Activated CD4-positive, alpha-beta memory T cell treated with anti-CD3 and anti-CD28 coated beads, Interleukin-2, amount 10 ng/mL, durations not matched to agents 7 days and 5 days (primary cell): ENCODE measurements at regions not wholly inside any gene's neighbourhood (a gene's known extent, or its start where the extent isn't known, plus 50 kb on each side); places are given as distances from the start of the nearest gene placed in this dataset.
"Not testable (repeated sequence)": the region's sequence is repeated elsewhere in the genome, so short reads cannot be mapped to it uniquely, and the experiment has no call there.

Experiments used
- CTCF ChIA-PET: fragments of 350-600 bp; sonication (Branson Sonifier 250); formaldehyde crosslinking; loops from one replicate; lab custom pipeline; 2021; ENCODE audit warnings: antibody characterized with exemption, inconsistent platforms; lab: Charles Lee
- POLR2A ChIA-PET: fragments of 350-600 bp; sonication (Branson Sonifier 250); formaldehyde crosslinking; loops from one replicate; lab custom pipeline; 2021; ENCODE audit warnings: antibody characterized with exemption; lab: Charles Lee
- DNase-seq: peaks from one replicate; pipeline ENCODE4 v3.0.0-alpha.2; 2020
- H3K27ac Mint-ChIP-seq: one replicate; pipeline ENCODE4 v1.8.0; 2021; ENCODE audit warnings: mild to moderate bottlenecking, mixed read lengths
- H3K27me3 Mint-ChIP-seq: one replicate; pipeline ENCODE4 v1.8.0; 2021; ENCODE audit warnings: mixed read lengths
- H3K36me3 Mint-ChIP-seq: one replicate; pipeline ENCODE4 v1.8.0; 2021; ENCODE audit warnings: low read depth, mixed read lengths
- H3K4me1 Mint-ChIP-seq: one replicate; pipeline ENCODE4 v1.8.0; 2021; ENCODE audit warnings: mixed read lengths
- H3K4me3 Mint-ChIP-seq: one replicate; pipeline ENCODE4 v1.8.0; 2021; ENCODE audit warnings: mild to moderate bottlenecking, mixed read lengths
- H3K9me3 Mint-ChIP-seq: one replicate; pipeline ENCODE4 v1.8.0; 2021; ENCODE audit warnings: mixed read lengths

- CTCF ChIA-PET: no interaction called here
- POLR2A ChIA-PET: no interaction called here
- Mint-ChIP-seq H3K4me3 (no peak overlapping the region), H3K27ac (no peak overlapping the region), H3K27me3 (peaks cover 10% of the 10 kb centered on the region), H3K36me3 (no peaks in the 10 kb centered on the region), H3K4me1 (no peaks in the 10 kb centered on the region), H3K9me3 (no peaks in the 10 kb centered on the region)
- DNase-seq: no peak
Observed at GRCh38 chr9:90156318-90156717, 486.3 kb downstream of the DIRAS2 start.

DNA sequence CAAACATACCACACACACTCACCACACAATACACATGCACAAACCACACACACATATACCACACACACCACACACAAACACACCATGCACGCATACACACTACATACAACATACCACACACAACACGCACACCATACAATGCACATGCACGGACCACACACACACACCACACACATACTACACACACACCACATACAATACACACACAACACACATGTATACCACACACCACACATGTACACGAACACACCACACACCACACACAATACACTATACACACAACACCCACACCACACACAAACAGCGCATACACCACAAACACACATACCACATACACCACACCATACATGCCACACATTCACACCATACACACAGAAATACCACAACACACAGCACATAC, 480.3 kb downstream of the DIRAS2 start:
- CTCF ChIA-PET: no interaction called here
- Mint-ChIP-seq H3K4me1 (no peaks in the 10 kb centered on the region), H3K27me3 (peaks cover 5% of the 10 kb centered on the region), H3K9me3 (no peaks in the 10 kb centered on the region), H3K4me3 (no peak overlapping the region), H3K27ac (no peak overlapping the region), H3K36me3 (no peaks in the 10 kb centered on the region)
- POLR2A ChIA-PET: no interaction called here
- no peak for DNase-seq

DNA sequence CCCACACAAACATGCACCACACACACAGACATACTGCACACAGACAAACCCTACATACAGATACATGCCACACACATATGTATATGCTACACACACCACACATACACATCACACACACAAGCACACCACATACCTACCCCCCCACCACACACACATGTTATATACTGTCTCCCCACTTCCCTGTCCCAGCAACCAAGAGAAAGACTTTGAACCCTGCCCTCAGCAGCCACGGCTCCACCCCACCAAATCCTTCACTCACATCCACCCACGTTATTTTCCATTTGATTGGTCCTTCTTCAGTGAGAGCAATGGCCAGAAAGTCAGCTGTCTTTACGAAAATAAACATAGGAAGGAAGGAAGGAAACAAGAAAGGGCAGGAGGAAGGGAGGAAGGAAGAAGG, 479.8 kb downstream of the DIRAS2 start:
- no peaks in the 10 kb centered on the region for H3K4me1 Mint-ChIP-seq
- H3K27me3 Mint-ChIP-seq: peaks cover 5% of the 10 kb centered on the region
- H3K4me3 Mint-ChIP-seq: no peak overlapping the region
- H3K27ac Mint-ChIP-seq: no peak overlapping the region
- no peaks in the 10 kb centered on the region for H3K36me3 Mint-ChIP-seq
- POLR2A ChIA-PET: no interaction called here
- H3K9me3 Mint-ChIP-seq: no peaks in the 10 kb centered on the region
- CTCF ChIA-PET: no interaction called here
- no peak for DNase-seq

DNA sequence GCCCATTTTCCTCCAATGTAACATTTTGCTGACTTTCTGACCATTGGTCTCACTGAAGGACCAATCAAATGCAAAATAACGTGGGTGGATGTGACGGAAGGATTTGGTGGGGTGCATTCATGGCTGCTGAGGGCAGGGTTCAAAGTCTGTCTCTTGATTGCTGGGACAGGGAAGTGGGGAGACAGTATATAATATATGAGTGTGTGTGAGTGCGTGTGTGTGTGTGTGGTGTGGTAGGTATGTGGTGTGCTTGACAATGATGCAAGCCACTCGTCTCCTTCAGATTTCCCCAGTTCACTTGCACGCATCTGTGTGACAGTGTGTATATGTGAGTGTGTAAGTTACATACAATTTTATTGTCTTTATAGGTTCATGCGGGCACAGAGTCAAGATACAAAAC, 477.3 kb downstream of the DIRAS2 start:
- ChIA-PET POLR2A (no interaction called here), CTCF (no interaction called here)
- Mint-ChIP-seq H3K4me3 (no peak overlapping the region), H3K27ac (no peak overlapping the region), H3K27me3 (no peaks in the 10 kb centered on the region), H3K36me3 (no peaks in the 10 kb centered on the region), H3K9me3 (no peaks in the 10 kb centered on the region), H3K4me1 (no peaks in the 10 kb centered on the region)
- DNase-seq: no peak

DNA sequence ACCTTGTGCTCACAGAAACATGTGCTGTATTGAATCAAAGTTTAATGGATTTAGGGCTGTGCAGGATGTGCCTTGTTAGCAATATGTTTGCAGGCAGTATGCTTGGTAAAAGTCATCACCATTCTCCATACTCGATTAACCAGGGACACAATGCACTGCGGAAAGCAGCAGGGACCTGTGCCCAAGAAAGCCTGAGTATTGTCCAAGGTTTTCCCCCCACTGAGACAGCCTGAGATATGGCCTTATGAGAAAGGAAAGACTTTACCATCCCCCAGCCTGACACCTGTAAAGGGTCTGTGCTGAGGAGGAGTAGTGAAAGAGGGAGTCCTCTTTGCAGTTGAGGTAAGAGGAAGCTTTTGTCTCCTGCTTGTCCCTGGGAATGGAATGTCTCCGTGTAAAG, 476.2 kb downstream of the DIRAS2 start:
- POLR2A ChIA-PET, CTCF ChIA-PET, H3K4me3 Mint-ChIP-seq, DNase-seq, H3K4me1 Mint-ChIP-seq, H3K36me3 Mint-ChIP-seq, H3K27ac Mint-ChIP-seq, H3K9me3 Mint-ChIP-seq, H3K27me3 Mint-ChIP-seq: not testable (repeated sequence)

- H3K4me1 Mint-ChIP-seq: no peaks in the 10 kb centered on the region
- ChIA-PET CTCF (no interaction called here), POLR2A (no interaction called here)
- no peak overlapping the region for H3K27ac Mint-ChIP-seq
- DNase-seq: no peak
- no peak overlapping the region for H3K4me3 Mint-ChIP-seq
- no peaks in the 10 kb centered on the region for H3K9me3 Mint-ChIP-seq
- peaks cover 6% of the 10 kb centered on the region for H3K27me3 Mint-ChIP-seq
- H3K36me3 Mint-ChIP-seq: no peaks in the 10 kb centered on the region
Observed at GRCh38 chr9:90167914-90168313, 474.7 kb downstream of the DIRAS2 start.

DNA sequence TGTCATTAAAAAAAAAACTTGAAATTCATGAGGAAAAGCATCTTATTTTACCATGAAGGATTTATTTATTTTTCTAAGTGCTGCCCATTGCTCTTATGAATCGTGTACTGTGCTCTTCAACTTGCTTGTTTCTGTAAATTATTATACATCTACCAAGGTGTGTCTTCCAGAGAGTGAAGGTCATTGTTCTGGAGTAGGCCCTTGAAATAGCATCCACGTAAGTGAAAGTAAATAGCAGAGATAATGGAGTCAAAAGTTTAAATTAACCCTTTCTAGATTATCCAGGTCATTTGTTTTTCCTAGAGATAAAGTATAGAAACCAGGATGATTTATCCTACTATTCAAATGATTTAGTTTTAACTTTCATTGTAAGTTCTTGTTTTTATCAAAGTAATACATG, 473.1 kb downstream of the DIRAS2 start:
- no peak for DNase-seq
- Mint-ChIP-seq H3K27ac (no peak overlapping the region), H3K9me3 (no peaks in the 10 kb centered on the region), H3K27me3 (peaks cover 6% of the 10 kb centered on the region), H3K4me3 (no peak overlapping the region), H3K4me1 (no peaks in the 10 kb centered on the region), H3K36me3 (no peaks in the 10 kb centered on the region)
- CTCF ChIA-PET: no interaction called here
- POLR2A ChIA-PET: no interaction called here

- H3K4me1 Mint-ChIP-seq, H3K27me3 Mint-ChIP-seq, DNase-seq, CTCF ChIA-PET, H3K36me3 Mint-ChIP-seq, H3K9me3 Mint-ChIP-seq, POLR2A ChIA-PET, H3K27ac Mint-ChIP-seq, H3K4me3 Mint-ChIP-seq: not testable (repeated sequence)
Observed at GRCh38 chr9:90173935-90174334, 468.7 kb downstream of the DIRAS2 start.

GRCh38 chr9:90174346-90174745, 468.3 kb downstream of the DIRAS2 start:
- CTCF ChIA-PET, H3K27ac Mint-ChIP-seq, H3K4me3 Mint-ChIP-seq, DNase-seq, H3K4me1 Mint-ChIP-seq, H3K36me3 Mint-ChIP-seq, H3K27me3 Mint-ChIP-seq, POLR2A ChIA-PET, H3K9me3 Mint-ChIP-seq: not testable (repeated sequence)

DNA sequence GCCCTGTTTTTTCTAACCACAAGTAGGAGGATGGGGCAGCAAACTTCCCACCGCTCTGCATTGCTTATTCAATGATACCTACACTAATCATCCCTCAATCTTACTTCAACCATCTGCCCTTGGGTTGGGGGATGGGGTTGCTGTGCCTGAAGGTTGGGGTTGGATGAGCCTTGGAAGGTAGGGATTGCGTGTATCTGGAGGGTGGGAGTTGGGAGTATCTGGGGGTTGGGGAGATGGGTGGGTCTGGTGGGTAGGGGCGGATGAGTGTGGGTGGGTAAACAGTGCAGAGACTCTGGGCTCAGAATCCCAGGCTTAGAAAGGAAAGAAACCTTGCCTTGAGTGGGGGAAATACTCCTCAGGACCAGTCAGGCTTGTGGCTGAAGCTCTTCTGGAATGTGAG, 467.4 kb downstream of the DIRAS2 start:
- CTCF ChIA-PET: no interaction called here
- no peak overlapping the region for H3K4me3 Mint-ChIP-seq
- no peak overlapping the region for H3K27ac Mint-ChIP-seq
- no peaks in the 10 kb centered on the region for H3K9me3 Mint-ChIP-seq
- H3K27me3 Mint-ChIP-seq: peaks cover 7% of the 10 kb centered on the region
- no peaks in the 10 kb centered on the region for H3K4me1 Mint-ChIP-seq
- no peaks in the 10 kb centered on the region for H3K36me3 Mint-ChIP-seq
- DNase-seq: no peak
- POLR2A ChIA-PET: no interaction called here

DNA sequence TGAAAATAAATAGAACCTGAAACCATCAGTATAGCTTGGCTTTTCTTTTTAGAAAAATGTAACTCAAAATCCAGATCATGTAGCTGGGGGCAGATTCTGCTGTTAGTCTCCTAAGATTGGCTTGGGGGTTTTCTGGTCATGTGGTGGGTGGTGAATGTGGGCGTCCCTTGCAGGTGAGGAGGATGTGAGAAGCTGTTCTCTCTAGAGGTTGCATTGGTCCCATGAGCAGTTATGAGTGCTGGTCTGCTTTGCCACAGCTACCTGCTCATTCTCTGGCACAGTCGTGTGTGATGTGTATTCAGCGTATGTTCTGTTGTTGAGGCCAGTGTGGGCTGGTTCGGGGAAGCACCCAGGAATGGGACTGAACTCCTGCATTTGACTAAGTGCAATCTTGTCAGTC, 466.8 kb downstream of the DIRAS2 start:
- no peaks in the 10 kb centered on the region for H3K36me3 Mint-ChIP-seq
- no peak overlapping the region for H3K4me3 Mint-ChIP-seq
- H3K27me3 Mint-ChIP-seq: peaks cover 9% of the 10 kb centered on the region
- ChIA-PET POLR2A (no interaction called here), CTCF (no interaction called here)
- no peaks in the 10 kb centered on the region for H3K4me1 Mint-ChIP-seq
- no peaks in the 10 kb centered on the region for H3K9me3 Mint-ChIP-seq
- no peak overlapping the region for H3K27ac Mint-ChIP-seq
- no peak for DNase-seq

- no peak overlapping the region for H3K4me3 Mint-ChIP-seq
- no peak overlapping the region for H3K27ac Mint-ChIP-seq
- H3K27me3 Mint-ChIP-seq: peaks cover 5% of the 10 kb centered on the region
- no peak for DNase-seq
- H3K4me1 Mint-ChIP-seq: no peaks in the 10 kb centered on the region
- CTCF ChIA-PET: no interaction called here
- no peaks in the 10 kb centered on the region for H3K9me3 Mint-ChIP-seq
- no peaks in the 10 kb centered on the region for H3K36me3 Mint-ChIP-seq
- POLR2A ChIA-PET: no interaction called here
Observed at GRCh38 chr9:90176901-90177300, 465.7 kb downstream of the DIRAS2 start.

DNA sequence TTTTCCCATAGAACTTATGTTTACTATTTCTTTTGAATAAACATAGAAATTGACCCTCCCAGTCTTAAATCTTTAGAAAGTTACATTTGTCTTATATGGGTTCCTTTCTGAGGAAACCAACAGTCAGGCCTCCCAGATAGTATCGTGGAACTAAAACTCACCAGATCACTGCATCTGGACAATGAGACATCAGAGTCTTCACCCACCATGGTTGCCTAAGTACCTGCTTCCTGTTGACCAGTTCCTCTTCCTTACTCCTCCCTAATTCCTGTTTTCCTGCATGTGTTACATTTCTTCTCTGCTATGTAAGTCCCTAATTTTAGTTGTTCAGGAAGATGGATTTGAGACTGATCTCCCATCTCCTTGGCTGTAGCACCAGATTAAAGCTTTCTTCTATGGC, 462.2 kb downstream of the DIRAS2 start:
- H3K9me3 Mint-ChIP-seq: no peaks in the 10 kb centered on the region
- H3K4me1 Mint-ChIP-seq: no peaks in the 10 kb centered on the region
- H3K27me3 Mint-ChIP-seq: peaks cover 16% of the 10 kb centered on the region
- POLR2A ChIA-PET: no interaction called here
- CTCF ChIA-PET: interaction anchor here (1.7 kb wide), 1 partner anchor 578 kb away, joined by 5 read pairs; no protein-coding TSS in a partner anchor
- H3K27ac Mint-ChIP-seq: no peak overlapping the region
- no peaks in the 10 kb centered on the region for H3K36me3 Mint-ChIP-seq
- no peak for DNase-seq
- no peak overlapping the region for H3K4me3 Mint-ChIP-seq

DNA sequence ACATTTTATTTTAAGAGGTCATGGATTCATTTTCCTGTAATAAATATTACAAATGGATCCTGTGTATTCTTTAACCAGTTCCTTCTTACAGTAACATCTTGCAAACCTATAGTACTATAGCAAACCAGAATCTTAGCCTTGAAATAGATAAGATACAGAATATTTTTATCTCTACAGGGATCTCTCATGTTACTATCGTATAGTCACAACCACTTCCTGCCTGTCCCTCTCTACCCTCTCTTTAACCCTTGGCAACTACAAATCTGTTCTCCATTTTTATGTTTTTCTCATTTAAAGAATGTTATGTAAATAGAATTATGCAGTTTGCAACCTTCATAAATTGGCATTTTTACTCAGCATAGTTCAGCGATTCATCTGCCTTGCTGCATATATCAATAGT, 454.0 kb downstream of the DIRAS2 start:
- Mint-ChIP-seq H3K36me3 (no peaks in the 10 kb centered on the region), H3K27me3 (peaks cover 23% of the 10 kb centered on the region), H3K9me3 (peaks cover 2% of the 10 kb centered on the region), H3K27ac (no peak overlapping the region), H3K4me3 (no peak overlapping the region), H3K4me1 (peaks cover 20% of the 10 kb centered on the region)
- ChIA-PET CTCF (no interaction called here), POLR2A (no interaction called here)
- no peak for DNase-seq

DNA sequence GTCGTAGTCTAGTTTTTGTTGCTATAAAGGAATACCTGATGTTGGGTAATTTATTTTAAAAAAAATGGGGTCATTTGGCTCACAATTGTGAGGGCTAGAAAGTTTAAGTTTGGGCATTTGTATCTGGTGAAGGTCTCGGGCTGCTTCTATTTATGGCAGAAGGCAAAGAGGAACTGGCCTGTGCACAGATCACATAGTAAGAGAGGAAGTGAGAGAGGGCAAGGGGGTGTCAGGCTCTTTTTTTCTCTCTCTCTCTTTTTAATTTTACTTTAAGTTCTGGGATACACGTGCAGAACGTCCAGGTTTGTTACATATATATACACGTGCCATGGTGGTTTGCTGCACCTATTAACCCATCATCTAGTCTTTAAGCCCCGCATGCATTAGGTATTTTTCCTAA, 453.3 kb downstream of the DIRAS2 start:
- Mint-ChIP-seq H3K36me3 (no peaks in the 10 kb centered on the region), H3K4me1 (peaks cover 20% of the 10 kb centered on the region), H3K27me3 (peaks cover 23% of the 10 kb centered on the region), H3K27ac (no peak overlapping the region), H3K9me3 (peaks cover 2% of the 10 kb centered on the region), H3K4me3 (no peak overlapping the region)
- no peak for DNase-seq
- CTCF ChIA-PET: no interaction called here
- POLR2A ChIA-PET: no interaction called here
